ENCODE measurements at regions not wholly inside any gene's neighbourhood (a gene's known extent, or its start where the extent isn't known, plus 50 kb on each side); places are given as distances from the start of the nearest gene placed in this dataset.

DNA sequence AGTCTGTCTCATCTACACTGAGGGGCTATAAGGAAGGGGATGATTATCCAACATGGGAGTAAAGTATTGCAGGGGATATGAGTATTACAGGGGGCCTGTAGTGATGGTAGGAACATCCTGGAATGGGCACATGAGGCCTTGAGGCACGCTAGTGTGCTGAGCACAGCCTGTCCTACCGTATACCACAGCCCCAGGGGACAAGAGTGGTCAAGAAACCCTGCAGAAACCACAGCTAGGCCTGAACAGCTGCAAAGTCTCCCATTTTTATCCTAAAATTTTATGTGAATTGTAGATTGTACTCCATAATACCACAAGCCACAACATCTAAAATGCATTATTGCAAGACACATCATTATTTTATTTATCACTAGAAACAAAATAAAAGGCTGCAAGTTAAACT is 136.3 kb upstream of the ASTN2 start:
- TF ChIP-seq, protein P1, sequence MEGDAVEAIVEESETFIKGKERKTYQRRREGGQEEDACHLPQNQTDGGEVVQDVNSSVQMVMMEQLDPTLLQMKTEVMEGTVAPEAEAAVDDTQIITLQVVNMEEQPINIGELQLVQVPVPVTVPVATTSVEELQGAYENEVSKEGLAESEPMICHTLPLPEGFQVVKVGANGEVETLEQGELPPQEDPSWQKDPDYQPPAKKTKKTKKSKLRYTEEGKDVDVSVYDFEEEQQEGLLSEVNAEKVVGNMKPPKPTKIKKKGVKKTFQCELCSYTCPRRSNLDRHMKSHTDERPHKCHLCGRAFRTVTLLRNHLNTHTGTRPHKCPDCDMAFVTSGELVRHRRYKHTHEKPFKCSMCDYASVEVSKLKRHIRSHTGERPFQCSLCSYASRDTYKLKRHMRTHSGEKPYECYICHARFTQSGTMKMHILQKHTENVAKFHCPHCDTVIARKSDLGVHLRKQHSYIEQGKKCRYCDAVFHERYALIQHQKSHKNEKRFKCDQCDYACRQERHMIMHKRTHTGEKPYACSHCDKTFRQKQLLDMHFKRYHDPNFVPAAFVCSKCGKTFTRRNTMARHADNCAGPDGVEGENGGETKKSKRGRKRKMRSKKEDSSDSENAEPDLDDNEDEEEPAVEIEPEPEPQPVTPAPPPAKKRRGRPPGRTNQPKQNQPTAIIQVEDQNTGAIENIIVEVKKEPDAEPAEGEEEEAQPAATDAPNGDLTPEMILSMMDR (IDR thresholded peaks at IDR 0.05) = no peak
- TF ChIP-seq POLR2A (IDR thresholded peaks at IDR 0.05) (no peak), POLR2AphosphoS5 (IDR thresholded peaks at IDR 0.05; ENCODE audit: insufficient read depth in 1 of 2, low read depth in 1 of 2) (no peak)
